PC-3 (cell line): ENCODE measurements at regions not wholly inside any gene's neighbourhood (a gene's known extent, or its start where the extent isn't known, plus 50 kb on each side); places are given as distances from the start of the nearest gene placed in this dataset.

Experiments
- CTCF ChIP-seq: fragments of 300-600 bp; sonication (generic); conservative IDR thresholded peaks from 2 replicates; pipeline ENCODE4 v1.5.1; 2017; ENCODE audit warnings: antibody characterized with exemption, low read depth, mild to moderate bottlenecking, low read length
- EZH2 ChIP-seq: fragments of 300-600 bp; sonication (generic); IDR thresholded peaks from one replicate; pipeline ENCODE4 v1.6.1; 2017; ENCODE audit warnings: antibody characterized with exemption, mild to moderate bottlenecking, low read length; ENCODE audit not compliant: unreplicated experiment

GRCh38 chr2:8525236-8525581 is 156.6 kb upstream of the ID2 start:
- no peak for TF ChIP-seq CTCF
- TF ChIP-seq EZH2 = no peak
